Cardiac fibroblast (primary cell): ENCODE measurements at regions not wholly inside any gene's neighbourhood (a gene's known extent, or its start where the extent isn't known, plus 50 kb on each side); places are given as distances from the start of the nearest gene placed in this dataset.
A peak's percentile ranks its signal among the peaks of the same experiment; 100 is the strongest.
"Not testable (repeated sequence)": the region's sequence is repeated elsewhere in the genome, so short reads cannot be mapped to it uniquely, and the experiment has no call there.

Source experiments
- DNase-seq, 2 donors: peaks; one replicate each; pipeline versions ENCODE4 v3.0.0 to v3.0.0-alpha.2; 2010; ENCODE audit warnings: low read depth in 2 of 2
- H3K4me3 ChIP-seq, 2 donors: replicated peaks in 1 of 2; 1 replicate in 1 of 2; 2 replicates in 1 of 2; pipeline ENCODE4 v1.5.1; 2011; ENCODE audit warnings: low read depth in 2 of 2, low read length in 2 of 2, mild to moderate bottlenecking in 2 of 2, moderate library complexity in 1 of 2
- CTCF ChIP-seq: IDR thresholded peaks from one replicate; pipeline ENCODE4 v1.5.1; 2011; ENCODE audit warnings: low read depth, mild to moderate bottlenecking, low read length, inconsistent platforms

DNA sequence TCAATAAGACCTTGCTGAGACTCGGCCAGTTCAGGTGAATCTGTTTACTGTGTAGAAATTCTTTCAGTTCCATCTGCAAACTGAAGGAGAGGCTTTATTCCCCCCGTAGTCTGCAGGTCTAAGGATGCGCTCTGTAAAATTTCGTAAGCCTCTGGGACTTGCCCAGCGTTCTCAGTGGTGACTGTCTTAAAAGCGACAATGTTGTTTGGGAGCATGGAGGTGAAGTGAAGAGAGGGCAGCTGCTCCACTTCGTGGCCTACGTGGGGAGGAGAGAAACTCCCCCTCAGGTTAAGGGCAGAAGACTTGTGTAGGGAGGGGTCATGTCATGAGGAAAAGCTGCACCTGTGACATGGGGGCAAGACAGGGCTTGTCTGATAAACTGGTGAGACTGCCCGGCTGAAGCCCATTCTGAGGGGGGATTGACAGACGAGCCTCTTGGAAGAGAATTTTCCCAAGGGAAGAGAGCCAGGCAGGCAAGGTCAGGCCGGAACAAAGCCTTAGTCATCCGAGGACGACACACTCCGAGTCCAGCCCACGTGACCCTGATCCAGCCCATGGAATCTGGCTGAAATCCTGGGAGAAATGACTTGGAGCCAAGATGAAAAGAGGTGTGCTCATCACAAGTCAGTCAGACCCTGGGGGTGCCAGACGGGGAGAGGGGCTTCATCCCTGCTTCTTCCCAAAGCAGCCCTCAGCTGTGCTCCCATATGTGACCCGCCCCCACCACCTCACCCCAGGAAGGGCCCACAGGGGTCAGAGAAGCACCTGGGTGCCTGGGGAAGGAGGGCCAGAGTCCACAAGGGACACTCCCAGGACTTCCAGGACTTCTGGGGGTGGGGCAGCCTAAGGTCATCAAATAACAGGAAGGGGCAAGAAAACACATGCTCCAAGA is 88.5 kb upstream of the SH3BP4 start:
- no peak for TF ChIP-seq CTCF
- no peak overlapping the region for H3K4me3 ChIP-seq
- DNase-seq: peak; percentile 79 to 82

- no peak for TF ChIP-seq CTCF
- peak in 1 of 2 donors; percentile 31 for DNase-seq
Measured at GRCh38 chr2:234861841-234862735, 89.7 kb upstream of the SH3BP4 start.

GRCh38 chr2:234859330-234859872 is 92.4 kb upstream of the SH3BP4 start:
- H3K4me3 ChIP-seq, DNase-seq: not testable (repeated sequence)

More at GRCh38 chr2:234861841-234862735, 89.7 kb upstream of the SH3BP4 start:
- H3K4me3 ChIP-seq: no peak overlapping the region

GRCh38 chr2:234858790-234859329 is 93.0 kb upstream of the SH3BP4 start:
- DNase-seq: no peak
- no peak for TF ChIP-seq CTCF
- H3K4me3 ChIP-seq: no peak overlapping the region

DNA sequence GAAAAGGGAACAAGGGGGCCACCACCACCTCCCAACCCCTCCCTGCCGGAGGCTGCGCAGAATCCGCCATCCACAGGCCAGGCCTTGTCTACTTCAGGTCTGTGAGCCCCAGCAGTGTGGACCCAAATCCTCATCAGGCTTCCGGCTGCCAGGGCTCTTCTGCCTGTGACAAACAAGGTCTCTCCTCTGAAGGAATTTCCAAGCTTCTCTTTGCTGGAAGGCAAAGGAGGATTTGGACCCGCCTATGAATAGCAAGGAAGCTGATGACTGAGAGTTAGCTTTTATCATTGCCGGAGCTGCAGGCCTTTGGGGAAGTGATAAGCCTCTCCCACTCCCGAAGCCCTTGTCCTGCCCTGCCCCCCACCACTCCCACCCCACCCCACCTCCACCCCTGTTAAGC is 93.7 kb upstream of the SH3BP4 start:
- H3K4me3 ChIP-seq: no peak overlapping the region
- DNase-seq: no peak
- no peak for TF ChIP-seq CTCF

DNA sequence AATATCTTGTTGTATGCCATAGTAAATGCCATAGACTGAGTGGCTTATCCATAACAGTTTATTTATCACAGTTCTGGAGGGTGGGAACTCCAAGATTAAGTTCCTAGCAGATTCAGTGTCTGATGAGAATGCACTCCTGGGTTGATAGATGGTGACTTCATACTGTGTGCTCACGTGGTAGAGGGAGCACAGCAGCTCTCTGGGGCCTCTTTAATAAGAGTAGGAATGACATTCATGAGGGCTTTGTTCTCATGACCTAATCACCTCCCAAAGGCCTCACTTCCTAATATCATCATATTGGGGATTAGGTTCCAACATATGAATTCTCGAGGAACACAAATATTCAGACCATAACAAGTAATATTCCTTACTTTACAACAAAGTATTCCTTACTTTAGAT is 98.1 kb upstream of the SH3BP4 start:
- no peak overlapping the region for H3K4me3 ChIP-seq
- no peak for TF ChIP-seq CTCF
- DNase-seq: peak in 1 of 2 donors; percentile 23
